Lung (tissue), 11 donors: ENCODE measurements at regions not wholly inside any gene's neighbourhood (a gene's known extent, or its start where the extent isn't known, plus 50 kb on each side); places are given as distances from the start of the nearest gene placed in this dataset.

Experiments
- ATAC-seq: fragments of 200-7000 bp; cut with Tn5 transposase; one replicate; pipeline ENCODE4 v1.9.1; 2020; ENCODE audit warnings: moderate number of reproducible peaks; ENCODE audit not compliant: insufficient read depth, low FRiP score
- DNase-seq, 3 donors: peaks; one replicate each; pipeline ENCODE4 v3.0.0-alpha.2; 2013 to 2017
- H3K27ac ChIP-seq, 2 donors: one replicate each; pipeline ENCODE4 v1.5.1; 2013; ENCODE audit warnings: mild to moderate bottlenecking in 2 of 2, moderate library complexity in 2 of 2, control low read depth in 1 of 2, inconsistent platforms in 1 of 2, low read depth in 1 of 2, low read length in 1 of 2
- H3K27me3 ChIP-seq, 3 donors: one replicate each; pipeline ENCODE4 v1.5.1; 2013; ENCODE audit warnings: low read length in 2 of 3; ENCODE audit not compliant: control insufficient read depth in 3 of 3, insufficient read depth in 3 of 3
- H3K36me3 ChIP-seq, 4 donors: one replicate each; pipeline ENCODE4 v1.5.1; 2013; ENCODE audit warnings: low read length in 4 of 4, mild to moderate bottlenecking in 1 of 4, moderate library complexity in 1 of 4; ENCODE audit not compliant: control insufficient read depth in 4 of 4, insufficient read depth in 4 of 4
- H3K4me1 ChIP-seq, 5 donors: one replicate each; pipeline ENCODE4 v1.5.1; 2013; ENCODE audit warnings: low read length in 5 of 5, mild to moderate bottlenecking in 2 of 5, moderate library complexity in 1 of 5; ENCODE audit not compliant: control insufficient read depth in 5 of 5, insufficient read depth in 5 of 5
- H3K4me3 ChIP-seq: one replicate; pipeline ENCODE4 v1.5.1; 2013; ENCODE audit warnings: mild to moderate bottlenecking, control low read depth, moderate library complexity
- H3K9ac ChIP-seq, 2 donors: one replicate each; pipeline ENCODE4 v1.5.1; 2013; ENCODE audit warnings: low read length in 2 of 2, control low read depth in 1 of 2; ENCODE audit not compliant: insufficient read depth in 1 of 2
- H3K9me3 ChIP-seq, 4 donors: one replicate each; pipeline ENCODE4 v1.5.1; 2013; ENCODE audit warnings: low read length in 3 of 4, mild to moderate bottlenecking in 1 of 4, moderate library complexity in 1 of 4; ENCODE audit not compliant: control insufficient read depth in 4 of 4, insufficient read depth in 3 of 4
- CTCF ChIP-seq: IDR thresholded peaks from 2 replicates; pipeline ENCODE4 v1.5.1; 2012; ENCODE audit warnings: mild to moderate bottlenecking; ENCODE audit errors: control extremely low read depth, extremely low read depth
- WGBS, 2 donors: extraction: QIAGEN DNeasy Blood & Tissue Kit; methylation state at CpG; one replicate each; pipeline ENCODE4 v1.1.7; 2013; 5-methylcytosine and 5-hydroxymethylcytosine counted together
- donor health status: control.
- donor health status: control.
- donor health status: Bipolar disorder and iron deficiency.
- donor health status: healthy.
- donor health status: DM: yes; HTN: yes; CAD: no.

GRCh38 chr11:95638501-95638900 is 151.1 kb downstream of the FAM76B start:
- H3K27ac ChIP-seq: no peak overlapping the region
- DNase-seq (no peak), ATAC-seq (no peak)
- 91 to 100% methylated on average over 1 of the region's 1 CpG for WGBS, 2 donors
- no peak overlapping the region for H3K9ac ChIP-seq
- H3K4me3 ChIP-seq: no peak overlapping the region
- no peaks in the 10 kb centered on the region for H3K27me3 ChIP-seq
- TF ChIP-seq CTCF: no peak
- H3K4me1 ChIP-seq: no peaks in the 10 kb centered on the region
- H3K9me3 ChIP-seq: no peaks in the 10 kb centered on the region
- H3K36me3 ChIP-seq: no peaks in the 10 kb centered on the region

- Histone ChIP-seq H3K4me3 (no peak overlapping the region), H3K9me3 (peaks cover 0 to 6% (median 1%) of the 10 kb centered on the region in 4 donors), H3K4me1 (no peaks in the 10 kb centered on the region), H3K27ac (no peak overlapping the region), H3K36me3 (no peaks in the 10 kb centered on the region), H3K9ac (no peak overlapping the region), H3K27me3 (no peaks in the 10 kb centered on the region)
- DNase-seq (peak in 1 of 3 donors; percentile 26), ATAC-seq (no peak)
- 68 to 86% methylated on average over 7 of the region's 7 CpGs for WGBS, 2 donors
- TF ChIP-seq CTCF: no peak
These were observed 164.2 kb downstream of the FAM76B start for GRCh38 chr11:95625164-95625900.

- peaks cover 0 to 6% (median 3%) of the 10 kb centered on the region in 4 donors for H3K9me3 ChIP-seq
- DNase-seq (no peak), ATAC-seq (no peak)
- no peak for TF ChIP-seq CTCF
- H3K9ac ChIP-seq: no peak overlapping the region
- no peaks in the 10 kb centered on the region for H3K36me3 ChIP-seq
- no peak overlapping the region for H3K27ac ChIP-seq
- no peaks in the 10 kb centered on the region for H3K4me1 ChIP-seq
- WGBS, 2 donors: 88 to 100% methylated on average over 1 of the region's 1 CpG
- H3K27me3 ChIP-seq: no peaks in the 10 kb centered on the region
- no peak overlapping the region for H3K4me3 ChIP-seq
These were observed 173.3 kb downstream of the FAM76B start for GRCh38 chr11:95616256-95616804.
